SHP77 (cell line): ENCODE measurements at regions not wholly inside any gene's neighbourhood (a gene's known extent, or its start where the extent isn't known, plus 50 kb on each side); places are given as distances from the start of the nearest gene placed in this dataset.
A peak's percentile ranks its signal among the peaks of the same experiment; 100 is the strongest.
"Not testable (repeated sequence)": the region's sequence is repeated elsewhere in the genome, so short reads cannot be mapped to it uniquely, and the experiment has no call there.

ENCODE experiments used
- DNase-seq, 2 experiments: peaks; one replicate each; lab custom pipeline; 2025; lab: John Stamatoyannopoulos, UW

DNA sequence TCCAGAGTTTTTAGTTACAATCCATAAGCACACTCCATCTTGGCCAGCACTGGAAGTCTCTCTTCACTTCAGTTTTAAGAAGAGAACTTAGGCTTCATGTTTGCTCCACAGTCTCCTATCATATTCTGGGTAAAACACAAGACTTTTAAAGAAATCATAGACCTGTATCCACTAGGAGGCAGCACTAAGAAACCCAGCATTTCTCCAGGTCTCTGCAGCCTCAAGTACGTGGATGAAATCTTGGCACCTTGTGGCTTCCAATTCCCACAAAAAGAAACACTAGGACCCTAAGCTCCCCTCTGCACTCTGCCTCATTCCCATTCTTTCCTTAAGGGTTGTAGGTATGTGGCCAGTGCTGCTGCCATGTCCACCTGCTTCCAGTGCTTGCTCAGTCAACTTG lies 367.3 kb upstream of the CASK start:
- DNase-seq = no peak

DNA sequence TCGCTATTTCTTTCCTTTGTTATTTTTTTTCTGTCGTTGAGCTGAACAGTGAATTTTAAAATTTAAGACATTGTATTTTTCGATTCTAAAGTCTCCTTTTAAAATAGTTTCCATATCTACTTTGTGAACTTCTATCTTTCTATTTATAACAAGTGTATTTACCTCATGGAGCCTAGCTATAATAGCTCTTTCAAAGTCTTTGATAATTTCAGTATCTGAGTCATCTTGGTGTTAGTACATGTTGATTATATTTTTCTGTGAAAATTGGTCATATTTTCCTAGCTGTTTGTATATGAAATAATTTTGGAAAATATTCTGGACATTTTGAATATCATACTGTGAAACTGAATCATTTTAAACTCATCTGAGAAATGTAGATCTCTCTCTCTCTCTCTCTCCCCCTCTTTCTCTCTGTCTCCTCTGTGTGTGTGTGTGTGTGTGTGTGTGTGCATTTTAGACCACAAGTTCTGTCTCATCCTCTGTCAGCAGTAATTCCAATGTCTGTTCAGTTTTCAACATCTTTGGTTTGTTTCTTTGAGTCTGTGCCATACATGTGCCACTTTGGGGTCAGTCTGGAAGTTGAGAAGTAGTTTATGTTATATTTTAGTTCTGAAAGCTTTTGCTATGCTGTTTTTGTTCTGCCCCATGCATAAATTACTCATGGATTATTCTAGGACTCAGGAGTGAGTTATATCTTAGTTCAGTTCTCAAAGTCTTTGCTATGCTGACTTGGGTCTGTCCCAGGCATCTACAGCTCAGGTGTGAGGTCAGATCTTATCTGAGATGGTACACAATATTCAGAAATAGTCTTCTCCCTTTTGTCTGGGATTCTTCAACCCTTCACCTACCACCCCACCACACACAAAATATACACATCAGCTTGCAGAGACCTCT lies 366.4 kb upstream of the CASK start:
- DNase-seq = no peak

DNA sequence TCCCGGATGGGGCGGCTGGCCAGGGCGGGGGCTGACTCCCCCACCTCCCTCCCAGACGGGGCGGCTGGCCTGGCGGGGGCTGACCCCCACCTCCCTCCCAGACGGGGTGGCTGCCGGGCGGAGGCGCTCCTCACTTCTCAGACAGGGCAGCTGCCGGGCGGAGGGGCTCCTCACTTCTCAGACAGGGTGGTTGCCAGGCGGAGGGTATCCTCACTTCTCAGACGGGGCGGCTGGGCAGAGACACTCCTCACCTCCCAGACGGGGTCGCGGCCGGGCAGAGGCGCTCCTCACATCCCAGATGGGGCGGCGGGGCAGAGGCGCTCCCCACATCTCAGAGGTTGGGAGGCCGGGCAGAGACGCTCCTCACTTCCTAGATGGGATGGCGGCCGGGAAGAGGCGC lies 362.3 kb upstream of the CASK start:
- not testable (repeated sequence) for DNase-seq

DNA sequence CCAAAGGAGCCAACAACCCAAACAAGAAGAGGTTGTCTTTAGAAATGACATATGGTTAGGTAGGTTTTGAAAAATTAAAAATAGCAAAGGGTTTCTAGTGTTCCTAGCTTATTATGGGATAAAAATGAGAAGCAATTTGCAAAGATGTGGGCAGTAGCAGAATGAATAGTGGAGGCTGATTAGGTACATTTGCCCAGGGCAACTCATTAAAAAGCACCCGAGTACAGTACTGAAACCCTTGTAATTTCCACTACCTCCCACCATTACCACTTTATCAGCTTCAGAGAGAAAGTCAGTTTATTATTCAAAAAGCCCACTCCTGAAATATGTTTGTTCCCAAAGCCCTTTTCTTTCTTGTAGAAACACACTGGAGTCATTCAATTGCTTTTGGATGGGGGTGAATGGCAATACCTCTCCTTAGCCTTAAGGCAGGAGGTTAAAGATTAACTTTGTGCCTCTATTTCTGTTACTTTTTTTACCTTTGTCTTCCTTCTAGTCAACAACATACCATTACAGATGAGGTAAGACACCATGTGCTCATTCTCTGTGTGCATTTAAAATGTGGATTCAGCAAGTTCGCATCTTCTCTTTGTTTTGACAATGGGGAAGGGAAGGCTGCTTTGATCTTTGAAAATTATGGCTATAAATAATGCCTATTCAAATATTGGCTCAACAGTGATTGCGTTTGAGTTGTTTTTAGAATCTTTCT lies 353.8 kb upstream of the CASK start:
- DNase-seq = no peak

GRCh38 chrX:42274151-42274550 lies 350.8 kb upstream of the CASK start:
- no peak for DNase-seq

- no peak for DNase-seq
Observed at GRCh38 chrX:42273387-42273786, 350.0 kb upstream of the CASK start.

DNA sequence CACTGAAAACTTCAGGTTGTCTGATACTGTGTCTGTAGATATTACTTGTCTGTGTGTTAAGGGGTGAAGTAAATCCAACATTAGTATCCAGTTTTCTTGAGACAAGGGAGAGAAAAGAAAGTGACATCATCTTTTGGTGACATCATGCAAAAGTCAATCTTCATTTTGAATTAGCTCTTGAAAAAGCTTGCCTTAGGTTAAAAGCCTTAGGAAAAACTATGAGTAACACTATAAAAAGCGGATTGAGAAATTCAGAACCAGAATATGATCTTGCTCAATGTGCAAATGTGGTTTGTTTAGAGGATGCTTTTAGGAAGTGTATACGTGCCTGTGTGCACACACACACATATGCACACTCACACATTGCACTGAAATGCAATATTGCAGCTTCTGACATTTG lies 345.8 kb upstream of the CASK start:
- DNase-seq = no peak

DNA sequence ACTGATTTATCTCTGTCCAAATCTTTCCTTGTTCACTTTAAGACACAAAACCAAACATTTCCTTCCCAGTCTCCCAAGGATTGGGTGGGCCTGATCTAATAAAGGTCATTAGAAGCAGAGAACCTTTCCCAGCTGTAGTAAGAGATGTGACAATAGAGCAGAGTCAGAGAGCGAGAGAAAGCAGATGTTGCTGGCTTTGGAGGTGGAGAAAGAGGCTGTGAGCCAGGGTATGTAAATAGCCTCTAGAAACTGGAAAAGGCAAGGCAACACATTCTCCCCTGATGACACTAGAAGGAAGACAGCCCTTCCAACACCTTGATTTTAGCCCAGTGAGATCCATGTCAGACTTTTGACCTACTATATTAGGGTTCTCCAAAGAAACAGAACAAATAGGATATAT lies 337.5 kb upstream of the CASK start:
- no peak for DNase-seq

GRCh38 chrX:42248226-42248625 lies 324.9 kb upstream of the CASK start:
- no peak for DNase-seq

DNA sequence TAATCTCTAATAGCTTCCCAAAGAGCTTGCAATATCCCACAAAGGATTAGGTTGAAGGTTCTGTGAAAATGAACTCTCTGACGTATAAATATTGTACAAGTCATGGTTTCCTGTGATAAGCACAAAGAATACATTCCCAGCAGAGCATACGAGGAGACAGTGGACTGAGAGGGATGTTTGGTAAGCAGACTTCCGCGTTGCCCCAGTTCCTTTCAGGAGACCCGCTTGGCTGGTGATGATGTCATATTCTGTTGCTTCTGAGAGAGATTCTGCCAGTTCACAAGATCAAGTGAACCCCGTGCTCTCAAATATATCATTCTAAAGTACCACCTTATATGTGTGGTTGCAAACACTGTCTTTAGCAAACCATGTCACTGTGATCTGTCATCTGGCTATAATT lies 323.9 kb upstream of the CASK start:
- peak in 1 of 2 experiments; percentile 4 for DNase-seq

GRCh38 chrX:42246814-42247213 lies 323.5 kb upstream of the CASK start:
- no peak for DNase-seq

DNA sequence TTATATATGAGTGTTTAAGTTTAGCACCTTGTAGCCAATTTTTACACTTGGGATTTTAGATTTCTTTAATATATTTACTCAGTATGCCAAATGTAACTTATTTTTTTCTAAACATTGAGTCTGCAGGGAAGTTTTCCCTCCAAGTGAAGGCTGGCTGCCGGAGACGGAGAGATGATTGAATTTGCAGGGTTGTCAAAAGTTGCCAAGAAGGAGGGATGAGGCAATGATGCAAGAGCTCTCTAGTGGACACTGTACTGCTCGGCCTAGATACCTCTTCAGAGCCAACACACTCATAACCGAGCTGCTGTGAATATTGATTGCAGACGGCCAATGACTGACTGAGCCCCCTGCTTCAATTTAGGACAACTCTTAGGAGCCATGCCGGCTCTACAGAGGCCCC lies 318.6 kb upstream of the CASK start:
- DNase-seq = no peak

DNA sequence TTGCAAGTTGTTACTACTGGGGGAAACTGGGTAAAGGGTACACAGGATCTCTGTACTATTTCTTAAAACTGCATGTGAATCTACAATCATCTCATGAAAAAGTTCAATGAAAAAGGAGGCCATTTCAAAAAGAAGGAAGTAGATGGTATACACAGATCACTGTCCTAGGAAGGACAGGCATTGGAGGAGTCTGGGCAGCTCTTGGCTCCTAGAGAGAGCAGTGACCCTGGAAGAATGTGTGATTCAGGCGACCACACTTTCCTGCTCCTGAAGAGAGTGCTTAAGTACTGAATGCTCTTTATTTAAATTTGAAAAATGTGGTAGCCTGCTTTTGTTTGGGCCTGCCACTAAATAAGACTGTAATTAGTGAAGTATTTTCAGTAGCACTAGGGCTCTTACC lies 318.1 kb upstream of the CASK start:
- DNase-seq = no peak

- no peak for DNase-seq
Observed at GRCh38 chrX:42237956-42238355, 314.6 kb upstream of the CASK start.

DNA sequence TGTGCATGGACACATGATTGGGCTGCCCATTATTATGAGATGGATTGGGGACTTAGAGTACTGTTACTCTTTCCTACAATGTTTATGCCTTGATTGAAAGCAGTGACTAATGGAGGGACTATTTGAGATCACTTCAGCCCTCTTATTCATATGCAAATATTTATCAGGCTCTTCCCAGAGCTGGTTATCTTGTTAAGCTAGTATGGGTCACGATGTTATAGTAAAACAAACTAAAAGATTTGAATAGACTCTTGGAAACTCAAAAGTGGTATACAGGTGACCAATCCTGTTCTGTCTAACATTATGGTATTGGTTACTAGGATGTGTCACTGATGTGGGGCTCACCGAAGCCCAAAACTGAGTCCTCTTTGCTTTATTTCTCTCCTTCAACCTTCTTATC lies 306.2 kb upstream of the CASK start:
- no peak for DNase-seq

DNA sequence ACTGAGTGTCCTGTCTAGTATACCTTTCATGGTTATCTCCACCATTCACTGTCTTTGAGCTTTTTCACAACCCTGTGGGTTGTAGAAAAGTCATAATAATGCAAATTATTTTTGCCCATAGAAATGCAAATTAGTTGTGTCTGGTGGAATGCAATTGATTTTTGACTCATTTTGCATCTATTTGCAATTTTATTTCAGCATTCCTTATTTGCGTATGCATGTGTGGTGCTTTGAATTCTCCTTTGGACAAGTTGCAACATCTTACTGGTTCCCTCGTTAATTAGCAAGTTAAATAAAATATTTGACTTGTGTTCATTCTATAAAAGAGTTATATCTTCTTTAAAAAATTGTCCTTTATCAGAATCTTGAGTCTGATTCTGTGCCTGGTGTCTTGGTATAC lies 297.3 kb upstream of the CASK start:
- DNase-seq = no peak

DNA sequence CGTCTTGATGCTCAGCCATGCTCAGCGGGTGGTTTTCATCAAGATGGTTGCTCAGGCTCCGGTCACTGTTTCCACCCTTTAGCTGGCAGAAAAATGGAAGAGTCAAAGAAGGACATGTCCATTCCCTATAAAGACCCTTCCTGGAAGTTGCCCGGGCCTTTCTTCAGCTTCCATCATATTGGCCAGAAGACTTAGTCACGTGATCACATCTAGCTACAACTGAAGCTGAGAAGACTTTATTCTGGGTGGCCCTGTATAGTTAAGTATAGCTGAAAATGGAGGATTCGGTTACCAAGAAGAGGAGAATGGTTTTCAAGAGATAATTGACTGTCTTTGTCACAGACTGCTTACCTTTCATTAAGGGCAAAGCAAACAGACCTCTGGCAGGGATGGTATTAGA lies 296.7 kb upstream of the CASK start:
- DNase-seq = no peak

DNA sequence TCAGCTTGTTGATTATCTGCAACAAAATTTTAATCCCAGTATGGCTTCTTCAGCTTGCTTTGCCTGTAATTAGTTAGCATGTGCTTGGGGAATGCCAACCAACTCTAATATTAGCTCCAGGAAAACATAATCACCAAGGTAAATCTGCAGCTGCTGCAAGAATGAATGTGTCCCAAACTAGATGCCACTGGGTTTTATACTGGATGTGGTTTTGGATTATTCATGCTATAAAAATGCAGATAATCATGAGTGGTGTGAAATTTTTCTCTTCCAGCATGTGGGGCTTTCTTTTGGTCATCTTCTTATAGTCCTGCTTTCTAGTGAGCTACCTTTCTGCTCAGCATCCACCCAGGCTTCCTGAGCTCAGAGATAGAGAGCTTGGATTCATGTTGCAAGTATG lies 295.9 kb upstream of the CASK start:
- no peak for DNase-seq

- DNase-seq = no peak
Observed at GRCh38 chrX:42195506-42195905, 272.2 kb upstream of the CASK start.

DNA sequence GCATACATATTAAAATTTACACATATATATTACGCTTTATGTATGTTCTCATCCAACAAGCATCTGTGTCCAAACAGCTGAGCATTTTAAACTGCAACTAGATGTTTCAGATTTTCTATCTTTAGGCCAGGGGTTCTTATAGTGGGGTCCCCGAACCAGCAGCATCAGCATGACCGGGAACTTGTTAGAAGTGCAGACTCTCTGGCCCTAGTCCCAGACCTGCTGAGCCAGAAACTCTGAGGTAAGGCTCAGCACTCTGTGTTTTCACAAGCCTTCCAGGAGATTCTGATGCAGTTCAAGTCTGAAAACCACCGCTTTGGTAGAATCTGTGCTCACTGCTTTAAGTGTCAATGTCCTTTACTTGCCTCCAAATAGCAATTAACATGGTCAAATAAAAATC lies 266.2 kb upstream of the CASK start:
- DNase-seq = no peak

- DNase-seq = no peak
Observed at GRCh38 chrX:42188730-42189129, 265.4 kb upstream of the CASK start.

GRCh38 chrX:42176789-42177188 lies 253.4 kb upstream of the CASK start:
- DNase-seq = no peak

GRCh38 chrX:42175843-42176242 lies 252.5 kb upstream of the CASK start:
- no peak for DNase-seq

- not testable (repeated sequence) for DNase-seq
Observed at GRCh38 chrX:42157923-42158322, 234.6 kb upstream of the CASK start.
